GM12878 (cell line): ENCODE measurements at regions not wholly inside any gene's neighbourhood (a gene's known extent, or its start where the extent isn't known, plus 50 kb on each side); places are given as distances from the start of the nearest gene placed in this dataset.

Experiments
- ATAC-seq: fragments of 200-7000 bp; cut with Tn5 transposase; 3 replicates; pipeline ENCODE4 v1.9.1; 2020; ENCODE audit warnings: mild to moderate bottlenecking, moderate library complexity
- BruUV-seq: library from RNA; stranded (reverse); fragments of 400-500 nt; replicated peaks from 2 replicates; lab custom pipeline; 2021; lab: Mats Ljungman, UMichigan
- CTCF ChIA-PET: fragments of 300-600 bp; sonication (Branson Sonifier 250); formaldehyde crosslinking; extraction: SDS; loops from one replicate; lab custom pipeline; 2021; ENCODE audit warnings: inconsistent platforms; lab: Yijun Ruan, JAX
- POLR2A ChIA-PET: fragments of 350-600 bp; formaldehyde crosslinking; extraction: SDS; loops from one replicate; lab custom pipeline; 2021; ENCODE audit warnings: inconsistent platforms; lab: Charles Lee
- RAD21 ChIA-PET: fragments of 300-600 bp; sonication (Branson Sonifier 250); formaldehyde crosslinking; loops from one replicate; lab custom pipeline; 2023; ENCODE audit warnings: antibody characterized with exemption; ENCODE audit not compliant: unreplicated experiment; lab: Charles Lee
- SMC1A ChIA-PET: fragments of 300-600 bp; sonication (Branson Sonifier 250); formaldehyde crosslinking; loops from one replicate; lab custom pipeline; 2023; ENCODE audit not compliant: unreplicated experiment, uncharacterized antibody; lab: Charles Lee
- DNase-seq: peaks from one replicate; pipeline ENCODE4 v3.0.0-alpha.2; 2011; ENCODE audit warnings: low read depth, low spot score
- FAIRE-seq: peaks from 3 replicates; lab custom pipeline; 2011; peaks lifted over from hg19 to GRCh38; lab: Jason Lieb, UNC
- H2AFZ ChIP-seq: 2 replicates; pipeline ENCODE4 v1.6.0; 2011; ENCODE audit warnings: low read depth, low read length, control low read depth; ENCODE audit not compliant: control insufficient read depth
- H3K27ac ChIP-seq: 2 replicates; pipeline ENCODE4 v1.5.1; 2011; ENCODE audit warnings: control low read depth; ENCODE audit not compliant: control insufficient read depth, insufficient read depth
- H3K27me3 ChIP-seq, 2 experiments: replicated peaks in 1 of 2; 2 replicates each; pipeline versions ENCODE4 v1.6.0 to v1.6.1; 2011; ENCODE audit warnings: low read length in 1 of 2; ENCODE audit not compliant: control insufficient read depth in 2 of 2, insufficient read depth in 2 of 2
- H3K36me3 ChIP-seq, 2 experiments: 2 replicates each; pipeline ENCODE4 v1.5.1; 2011; ENCODE audit warnings: low read length in 1 of 2; ENCODE audit not compliant: control insufficient read depth in 2 of 2, insufficient read depth in 2 of 2
- H3K4me1 ChIP-seq: 2 replicates; pipeline ENCODE4 v1.6.1; 2011; ENCODE audit warnings: mild to moderate bottlenecking, low read length, moderate library complexity, mixed read lengths; ENCODE audit not compliant: control insufficient read depth, insufficient read depth
- H3K4me2 ChIP-seq: 2 replicates; pipeline ENCODE4 v1.6.0; 2011; ENCODE audit warnings: control low read depth; ENCODE audit not compliant: control insufficient read depth, insufficient read depth
- H3K4me3 ChIP-seq: fragments of 200-600 bp; sonication (generic); 2 replicates; pipeline ENCODE4 v1.5.1; 2016
- H3K79me2 ChIP-seq: 2 replicates; pipeline ENCODE4 v1.6.0; 2011; ENCODE audit warnings: low read length; ENCODE audit not compliant: control insufficient read depth, insufficient read depth
- H3K9ac ChIP-seq: 2 replicates; pipeline ENCODE4 v1.8.0; 2011; ENCODE audit warnings: low read length, control low read depth, mixed read lengths; ENCODE audit not compliant: control insufficient read depth, insufficient read depth
- H3K9me3 ChIP-seq: replicated peaks from 3 replicates; pipeline ENCODE4 v1.5.1; 2011; ENCODE audit warnings: mild to moderate bottlenecking, low read length; ENCODE audit not compliant: control insufficient read depth, insufficient read depth
- H4K20me1 ChIP-seq: 2 replicates; pipeline ENCODE4 v1.6.0; 2011; ENCODE audit not compliant: control insufficient read depth, insufficient read depth
- ATF2 ChIP-seq: IDR thresholded peaks from 2 replicates; pipeline ENCODE4 v1.6.1; 2012; ENCODE audit warnings: low read length, inconsistent platforms
- BCLAF1 ChIP-seq: fragments of 450-650 bp; IDR thresholded peaks from 2 replicates; pipeline ENCODE4 v1.6.1; 2017; ENCODE audit warnings: antibody characterized with exemption, mild to moderate bottlenecking, moderate library complexity
- CHD1 ChIP-seq: IDR thresholded peaks from 2 replicates; pipeline ENCODE4 v1.6.1; 2012; ENCODE audit warnings: low read depth, low read length, improper control_type of control experiment
- EZH2 ChIP-seq: IDR thresholded peaks from 2 replicates; pipeline ENCODE4 v1.6.1; 2012; ENCODE audit warnings: low read depth, mild to moderate bottlenecking, control low read depth, inconsistent platforms, low read length, borderline replicate concordance; ENCODE audit not compliant: control insufficient read depth
- HDAC6 ChIP-seq: fragments of 200-600 bp; sonication (generic); IDR thresholded peaks from one replicate; pipeline ENCODE4 v1.8.0; 2017; ENCODE audit warnings: antibody characterized with exemption; ENCODE audit not compliant: unreplicated experiment
- KDM1A ChIP-seq: fragments of 200-600 bp; sonication (generic); IDR thresholded peaks from 2 replicates; pipeline ENCODE4 v1.6.1; 2016; ENCODE audit warnings: borderline replicate concordance
- LARP7 ChIP-seq: fragments of 450-650 bp; IDR thresholded peaks from 2 replicates; pipeline ENCODE4 v1.6.1; 2017; ENCODE audit warnings: mild to moderate bottlenecking
- TCF3 ChIP-seq: IDR thresholded peaks from 2 replicates; pipeline ENCODE4 v1.6.1; 2012; ENCODE audit warnings: low read depth, mild to moderate bottlenecking, low read length, borderline replicate concordance; ENCODE audit not compliant: insufficient read depth
- ZBTB40 ChIP-seq: fragments of 450-650 bp; IDR thresholded peaks from 2 replicates; pipeline ENCODE4 v1.6.1; 2016; ENCODE audit warnings: mild to moderate bottlenecking, moderate library complexity, borderline replicate concordance
- WGBS: methylation state at CpG from one replicate; pipeline ENCODE4 v1.1.6; 2016; ENCODE audit warnings: low lambda C conversion rate; ENCODE audit not compliant: insufficient replicate concordance, insufficient coverage; ENCODE audit errors: missing lambda C conversion rate; 5-methylcytosine and 5-hydroxymethylcytosine counted together
- in situ Hi-C: fragments of 300-500 bp; cut with MboI; formaldehyde crosslinking; loops from 9 replicates; pipeline ENCODE4 v1.14.3; 2018; ENCODE audit warnings: mixed read lengths
- intact Hi-C: fragments of 100-400 bp; cut with micrococcal nuclease; formaldehyde crosslinking; loops from one replicate; pipeline ENCODE4 v1.14.2; 2022; ENCODE audit not compliant: unreplicated experiment
- TF ChIP-seq, protein P1 (sequence below): fragments of 450-650 bp; IDR thresholded peaks from 2 replicates; pipeline ENCODE4 v1.6.1; 2017; ENCODE audit warnings: mild to moderate bottlenecking, moderate library complexity

GRCh38 chr17:73936908-73937627, 266.4 kb upstream of the RPL38 start:
- Histone ChIP-seq H3K9me3 (no peaks in the 10 kb centered on the region), H3K27me3 (peaks cover 0 to 3% of the 10 kb centered on the region in 2 experiments; a peak in 2 of 4 replicates), H3K79me2 (no peaks in the 10 kb centered on the region), H3K9ac (no peak overlapping the region), H3K4me3 (no peak overlapping the region), H3K4me1 (no peaks in the 10 kb centered on the region), H4K20me1 (no peaks in the 10 kb centered on the region), H3K27ac (no peak overlapping the region), H3K36me3 (no peaks in the 10 kb centered on the region), H3K4me2 (no peak overlapping the region), H2AFZ (no peak overlapping the region)
- FAIRE-seq (no peak), DNase-seq (no peak), ATAC-seq (no peak)
- no TSS peak for BruUV-seq
- ChIA-PET SMC1A (no interaction called here), CTCF (no interaction called here), POLR2A (no interaction called here), RAD21 (no interaction called here)
- 24% methylated on average over 8 of the region's 8 CpGs for WGBS
- in situ Hi-C loops (no loop called here), intact Hi-C loops (no loop called here)
- no peak for TF ChIP-seq HDAC6
- no peak for TF ChIP-seq ATF2
- TF ChIP-seq BCLAF1, result no peak
- no peak for TF ChIP-seq ZBTB40
- TF ChIP-seq, protein P1, sequence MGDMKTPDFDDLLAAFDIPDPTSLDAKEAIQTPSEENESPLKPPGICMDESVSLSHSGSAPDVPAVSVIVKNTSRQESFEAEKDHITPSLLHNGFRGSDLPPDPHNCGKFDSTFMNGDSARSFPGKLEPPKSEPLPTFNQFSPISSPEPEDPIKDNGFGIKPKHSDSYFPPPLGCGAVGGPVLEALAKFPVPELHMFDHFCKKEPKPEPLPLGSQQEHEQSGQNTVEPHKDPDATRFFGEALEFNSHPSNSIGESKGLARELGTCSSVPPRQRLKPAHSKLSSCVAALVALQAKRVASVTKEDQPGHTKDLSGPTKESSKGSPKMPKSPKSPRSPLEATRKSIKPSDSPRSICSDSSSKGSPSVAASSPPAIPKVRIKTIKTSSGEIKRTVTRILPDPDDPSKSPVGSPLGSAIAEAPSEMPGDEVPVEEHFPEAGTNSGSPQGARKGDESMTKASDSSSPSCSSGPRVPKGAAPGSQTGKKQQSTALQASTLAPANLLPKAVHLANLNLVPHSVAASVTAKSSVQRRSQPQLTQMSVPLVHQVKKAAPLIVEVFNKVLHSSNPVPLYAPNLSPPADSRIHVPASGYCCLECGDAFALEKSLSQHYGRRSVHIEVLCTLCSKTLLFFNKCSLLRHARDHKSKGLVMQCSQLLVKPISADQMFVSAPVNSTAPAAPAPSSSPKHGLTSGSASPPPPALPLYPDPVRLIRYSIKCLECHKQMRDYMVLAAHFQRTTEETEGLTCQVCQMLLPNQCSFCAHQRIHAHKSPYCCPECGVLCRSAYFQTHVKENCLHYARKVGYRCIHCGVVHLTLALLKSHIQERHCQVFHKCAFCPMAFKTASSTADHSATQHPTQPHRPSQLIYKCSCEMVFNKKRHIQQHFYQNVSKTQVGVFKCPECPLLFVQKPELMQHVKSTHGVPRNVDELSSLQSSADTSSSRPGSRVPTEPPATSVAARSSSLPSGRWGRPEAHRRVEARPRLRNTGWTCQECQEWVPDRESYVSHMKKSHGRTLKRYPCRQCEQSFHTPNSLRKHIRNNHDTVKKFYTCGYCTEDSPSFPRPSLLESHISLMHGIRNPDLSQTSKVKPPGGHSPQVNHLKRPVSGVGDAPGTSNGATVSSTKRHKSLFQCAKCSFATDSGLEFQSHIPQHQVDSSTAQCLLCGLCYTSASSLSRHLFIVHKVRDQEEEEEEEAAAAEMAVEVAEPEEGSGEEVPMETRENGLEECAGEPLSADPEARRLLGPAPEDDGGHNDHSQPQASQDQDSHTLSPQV, result no peak
- TF ChIP-seq EZH2, result no peak
- TF ChIP-seq LARP7, result no peak
- TF ChIP-seq TCF3, result no peak
- no peak for TF ChIP-seq KDM1A
- TF ChIP-seq CHD1, result no peak
